ENCODE measurements at regions not wholly inside any gene's neighbourhood (a gene's known extent, or its start where the extent isn't known, plus 50 kb on each side); places are given as distances from the start of the nearest gene placed in this dataset.

DNA sequence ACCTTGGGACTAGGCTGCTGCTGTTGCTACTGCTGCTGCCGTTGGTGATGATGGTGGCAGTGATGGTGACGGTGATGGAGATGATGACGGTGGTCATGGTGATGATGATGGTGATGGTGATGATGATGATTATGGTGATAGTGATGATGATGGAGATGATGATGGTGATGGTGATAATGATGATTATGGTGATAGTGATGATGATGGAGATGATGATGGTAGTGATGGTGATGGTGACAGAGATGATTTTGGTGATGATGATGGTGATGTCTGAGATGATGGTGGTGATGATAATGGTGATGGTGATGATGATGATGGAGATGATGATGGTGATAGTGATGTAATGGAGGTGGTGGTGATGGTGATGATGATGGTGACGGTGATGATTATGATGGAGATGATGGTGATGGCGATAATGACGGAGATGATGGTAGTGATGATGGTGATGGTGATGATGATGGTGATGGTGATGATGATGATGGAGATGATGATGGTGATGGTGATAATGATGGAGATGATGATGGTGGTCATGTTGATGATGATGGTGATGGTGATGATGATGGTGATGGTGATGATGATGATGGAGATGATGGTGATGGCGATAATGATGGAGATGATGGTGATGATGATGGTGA, 156.8 kb upstream of the PWP1 start:
- Mint-ChIP-seq H3K27ac (ENCODE audit: unreplicated experiment) (no peak overlapping the region), H3K4me3 (ENCODE audit: unreplicated experiment) (no peak overlapping the region), H3K4me1 (ENCODE audit: low read depth) (no peaks in the 10 kb centered on the region), H3K9me3 (ENCODE audit: low read depth) (peaks cover 9% of the 10 kb centered on the region), H3K36me3 (ENCODE audit: low read depth) (no peaks in the 10 kb centered on the region), H3K27me3 (ENCODE audit: low read depth) (peaks cover 4% of the 10 kb centered on the region)
- TF ChIP-seq, protein P1, sequence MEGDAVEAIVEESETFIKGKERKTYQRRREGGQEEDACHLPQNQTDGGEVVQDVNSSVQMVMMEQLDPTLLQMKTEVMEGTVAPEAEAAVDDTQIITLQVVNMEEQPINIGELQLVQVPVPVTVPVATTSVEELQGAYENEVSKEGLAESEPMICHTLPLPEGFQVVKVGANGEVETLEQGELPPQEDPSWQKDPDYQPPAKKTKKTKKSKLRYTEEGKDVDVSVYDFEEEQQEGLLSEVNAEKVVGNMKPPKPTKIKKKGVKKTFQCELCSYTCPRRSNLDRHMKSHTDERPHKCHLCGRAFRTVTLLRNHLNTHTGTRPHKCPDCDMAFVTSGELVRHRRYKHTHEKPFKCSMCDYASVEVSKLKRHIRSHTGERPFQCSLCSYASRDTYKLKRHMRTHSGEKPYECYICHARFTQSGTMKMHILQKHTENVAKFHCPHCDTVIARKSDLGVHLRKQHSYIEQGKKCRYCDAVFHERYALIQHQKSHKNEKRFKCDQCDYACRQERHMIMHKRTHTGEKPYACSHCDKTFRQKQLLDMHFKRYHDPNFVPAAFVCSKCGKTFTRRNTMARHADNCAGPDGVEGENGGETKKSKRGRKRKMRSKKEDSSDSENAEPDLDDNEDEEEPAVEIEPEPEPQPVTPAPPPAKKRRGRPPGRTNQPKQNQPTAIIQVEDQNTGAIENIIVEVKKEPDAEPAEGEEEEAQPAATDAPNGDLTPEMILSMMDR (IDR thresholded peaks at IDR 0.05) = no peak
- DNase-seq (ENCODE audit: low spot score) = no peak

DNA sequence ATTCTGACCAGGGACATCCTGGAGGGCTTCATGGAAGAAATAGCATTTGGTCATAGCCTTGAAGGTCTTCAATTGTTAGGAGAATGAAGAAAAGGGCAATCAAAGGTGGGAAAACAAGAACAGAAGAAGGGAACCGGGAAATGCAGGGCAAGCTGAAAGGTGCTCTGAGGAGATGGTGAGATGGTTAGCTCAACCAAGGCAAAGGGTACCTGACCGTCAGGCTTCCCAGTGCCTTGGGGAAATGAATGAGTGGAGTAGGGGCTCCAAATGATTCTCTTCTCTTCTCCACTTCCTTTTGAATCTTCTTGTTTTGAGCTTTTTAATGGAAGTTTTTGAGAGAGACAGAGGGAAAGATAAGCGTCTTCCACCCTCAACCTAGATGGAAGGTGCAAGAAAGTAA, 155.6 kb upstream of the PWP1 start:
- TF ChIP-seq, protein P1 (IDR thresholded peaks at IDR 0.05) = no peak
- DNase-seq (ENCODE audit: low spot score) = no peak
- Mint-ChIP-seq H3K4me3 (ENCODE audit: unreplicated experiment) (no peak overlapping the region), H3K27me3 (ENCODE audit: low read depth) (peaks cover 8% of the 10 kb centered on the region), H3K36me3 (ENCODE audit: low read depth) (no peaks in the 10 kb centered on the region), H3K27ac (ENCODE audit: unreplicated experiment) (no peak overlapping the region), H3K4me1 (ENCODE audit: low read depth) (no peaks in the 10 kb centered on the region), H3K9me3 (ENCODE audit: low read depth) (peaks cover 9% of the 10 kb centered on the region)

DNA sequence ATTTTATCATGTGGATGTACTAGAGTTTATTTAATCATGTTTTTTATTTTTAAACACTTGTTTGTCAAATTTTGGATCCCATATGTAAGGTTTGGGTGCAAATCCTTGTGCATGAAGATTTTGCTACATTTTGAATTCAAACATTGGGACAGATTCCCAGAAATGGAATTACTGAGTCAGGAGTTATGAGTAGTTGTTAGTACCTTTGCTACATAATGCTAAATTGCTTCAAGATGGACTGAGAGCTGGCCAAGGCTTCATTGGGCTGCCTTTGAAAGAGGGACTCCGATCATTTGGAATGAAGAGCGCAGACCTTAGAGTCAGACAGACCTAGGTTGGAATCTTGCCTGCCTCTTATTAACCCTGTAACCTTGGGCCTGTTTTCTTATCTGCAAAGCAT, 154.9 kb upstream of the PWP1 start:
- Mint-ChIP-seq H3K36me3 (ENCODE audit: low read depth) (no peaks in the 10 kb centered on the region), H3K9me3 (ENCODE audit: low read depth) (peaks cover 9% of the 10 kb centered on the region), H3K27ac (ENCODE audit: unreplicated experiment) (no peak overlapping the region), H3K4me3 (ENCODE audit: unreplicated experiment) (no peak overlapping the region), H3K27me3 (ENCODE audit: low read depth) (peaks cover 10% of the 10 kb centered on the region), H3K4me1 (ENCODE audit: low read depth) (no peaks in the 10 kb centered on the region)
- DNase-seq (ENCODE audit: low spot score) = no peak
- TF ChIP-seq, protein P1 (IDR thresholded peaks at IDR 0.05) = no peak

DNA sequence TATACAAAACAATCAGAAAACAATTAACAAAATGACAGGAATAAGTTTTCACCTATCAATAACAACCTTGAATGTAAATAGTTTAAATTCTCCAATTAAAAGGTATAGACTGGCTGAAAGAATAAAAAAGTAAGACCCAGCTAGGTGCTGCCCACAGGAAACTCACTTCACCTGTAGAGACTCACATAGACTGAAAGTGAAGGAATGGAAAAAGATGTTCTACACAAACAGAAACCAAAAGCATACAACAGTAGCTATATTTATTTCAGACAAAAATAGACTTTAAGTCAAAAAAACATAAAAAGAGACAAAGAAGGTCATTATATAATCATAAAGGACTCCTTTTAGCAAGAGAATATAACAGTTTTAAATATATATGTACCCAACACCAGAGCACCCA, 152.4 kb upstream of the PWP1 start:
- H3K4me3 Mint-ChIP-seq (ENCODE audit: unreplicated experiment) = no peak overlapping the region
- H3K4me1 Mint-ChIP-seq (ENCODE audit: low read depth) = no peaks in the 10 kb centered on the region
- no peaks in the 10 kb centered on the region for H3K36me3 Mint-ChIP-seq (ENCODE audit: low read depth)
- no peak overlapping the region for H3K27ac Mint-ChIP-seq (ENCODE audit: unreplicated experiment)
- no peak for DNase-seq (ENCODE audit: low spot score)
- TF ChIP-seq, protein P1 (IDR thresholded peaks at IDR 0.05) = no peak
- peaks cover 10% of the 10 kb centered on the region for H3K27me3 Mint-ChIP-seq (ENCODE audit: low read depth)
- H3K9me3 Mint-ChIP-seq (ENCODE audit: low read depth) = peaks cover 9% of the 10 kb centered on the region

DNA sequence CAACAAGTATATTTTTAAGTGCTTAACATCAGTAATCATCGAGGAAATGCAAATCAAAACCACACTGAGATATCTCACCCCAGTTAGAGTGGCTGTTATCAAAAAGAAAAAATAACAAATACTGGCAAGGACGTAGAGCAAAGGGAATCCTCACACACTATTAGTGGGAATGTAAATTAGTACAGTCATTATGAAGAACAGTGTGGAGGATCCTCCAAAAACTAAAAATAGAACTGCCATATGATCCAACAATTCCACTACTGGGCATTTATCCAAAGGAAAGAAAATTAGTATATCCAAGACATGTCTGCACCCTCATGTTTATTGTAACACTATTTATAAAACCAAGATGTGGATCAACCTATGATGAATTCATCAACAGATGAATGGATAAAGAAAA, 149.0 kb upstream of the PWP1 start:
- no peaks in the 10 kb centered on the region for H3K36me3 Mint-ChIP-seq (ENCODE audit: low read depth)

More for the DNA sequence above, 149.0 kb upstream of the PWP1 start:
- TF ChIP-seq, protein P1 (IDR thresholded peaks at IDR 0.05) = no peak
- Mint-ChIP-seq H3K4me1 (ENCODE audit: low read depth) (no peaks in the 10 kb centered on the region), H3K27ac (ENCODE audit: unreplicated experiment) (no peak overlapping the region), H3K9me3 (ENCODE audit: low read depth) (peaks cover 9% of the 10 kb centered on the region), H3K4me3 (ENCODE audit: unreplicated experiment) (no peak overlapping the region), H3K27me3 (ENCODE audit: low read depth) (peaks cover 10% of the 10 kb centered on the region)
- DNase-seq (ENCODE audit: low spot score) = no peak

All from chondrocyte (in vitro differentiated cells).